Mononuclear cell (primary cell): ENCODE measurements at regions not wholly inside any gene's neighbourhood (a gene's known extent, or its start where the extent isn't known, plus 50 kb on each side); places are given as distances from the start of the nearest gene placed in this dataset.
"Not testable (repeated sequence)": the region's sequence is repeated elsewhere in the genome, so short reads cannot be mapped to it uniquely, and the experiment has no call there.

Experiments used
- H3K27me3 ChIP-seq: 2 replicates; pipeline ENCODE4 v1.6.0; 2011; ENCODE audit warnings: low read length, control low read depth; ENCODE audit not compliant: insufficient read depth
- H3K4me1 ChIP-seq: 2 replicates; pipeline ENCODE4 v1.5.1; 2011; ENCODE audit warnings: mild to moderate bottlenecking, low read length, control low read depth; ENCODE audit not compliant: insufficient read depth
- H3K4me3 ChIP-seq: 2 replicates; pipeline ENCODE4 v1.5.1; 2011; ENCODE audit warnings: mild to moderate bottlenecking, low read length, moderate library complexity
- H3K9me3 ChIP-seq: 2 replicates; pipeline ENCODE4 v1.5.1; 2011; ENCODE audit warnings: low read depth, mild to moderate bottlenecking, control low read depth, low read length

GRCh38 chr1:149635290-149635899, 51.7 kb downstream of the PPIAL4C start:
- not testable (repeated sequence) for H3K4me3 ChIP-seq, H3K4me1 ChIP-seq

GRCh38 chr1:149636286-149637122, 52.9 kb downstream of the PPIAL4C start:
- not testable (repeated sequence) for H3K9me3 ChIP-seq, H3K27me3 ChIP-seq, H3K4me1 ChIP-seq
- H3K4me3 ChIP-seq: peak overlapping the region; percentile 50

More at GRCh38 chr1:149635290-149635899, 51.7 kb downstream of the PPIAL4C start:
- H3K9me3 ChIP-seq, H3K27me3 ChIP-seq: not testable (repeated sequence)

- H3K27me3 ChIP-seq, H3K9me3 ChIP-seq, H3K4me1 ChIP-seq, H3K4me3 ChIP-seq: not testable (repeated sequence)
Observed at GRCh38 chr1:149638481-149638880, 54.8 kb downstream of the PPIAL4C start.

- H3K27me3 ChIP-seq, H3K4me3 ChIP-seq, H3K9me3 ChIP-seq, H3K4me1 ChIP-seq: not testable (repeated sequence)
Observed at GRCh38 chr1:149638901-149639658, 55.4 kb downstream of the PPIAL4C start.

- H3K4me1 ChIP-seq, H3K9me3 ChIP-seq, H3K4me3 ChIP-seq, H3K27me3 ChIP-seq: not testable (repeated sequence)
Observed at GRCh38 chr1:149641179-149641578, 57.5 kb downstream of the PPIAL4C start.

- H3K9me3 ChIP-seq, H3K27me3 ChIP-seq, H3K4me3 ChIP-seq, H3K4me1 ChIP-seq: not testable (repeated sequence)
Observed at GRCh38 chr1:149644818-149645217, 61.2 kb downstream of the PPIAL4C start.

- H3K4me1 ChIP-seq, H3K9me3 ChIP-seq, H3K27me3 ChIP-seq: not testable (repeated sequence)
- peak overlapping the region; percentile 36 for H3K4me3 ChIP-seq
Observed at GRCh38 chr1:149646360-149647017, 62.8 kb downstream of the PPIAL4C start.

DNA sequence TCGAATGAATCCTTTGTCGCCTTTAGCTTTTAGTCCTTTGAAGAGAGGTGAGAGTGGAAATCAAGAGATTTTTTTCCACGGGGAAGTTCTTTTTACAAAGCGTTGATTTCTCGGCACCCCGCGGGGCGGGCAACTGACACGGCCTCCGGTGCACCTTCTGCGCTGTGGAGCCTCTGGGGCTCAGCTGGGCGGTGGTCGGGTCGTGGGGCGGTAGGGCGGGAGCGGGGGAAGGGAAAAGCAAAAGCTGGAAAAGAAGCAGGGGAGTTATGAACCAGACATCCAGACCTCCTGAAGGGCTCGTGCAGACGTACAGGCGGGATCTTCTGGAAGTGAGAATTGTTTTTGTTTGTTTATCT, 63.3 kb downstream of the PPIAL4C start:
- H3K4me3 ChIP-seq: peak overlapping the region; percentile 36
- H3K27me3 ChIP-seq, H3K4me1 ChIP-seq, H3K9me3 ChIP-seq: not testable (repeated sequence)

GRCh38 chr1:149657750-149658149, 74.1 kb downstream of the PPIAL4C start:
- not testable (repeated sequence) for H3K9me3 ChIP-seq, H3K4me1 ChIP-seq, H3K27me3 ChIP-seq, H3K4me3 ChIP-seq

DNA sequence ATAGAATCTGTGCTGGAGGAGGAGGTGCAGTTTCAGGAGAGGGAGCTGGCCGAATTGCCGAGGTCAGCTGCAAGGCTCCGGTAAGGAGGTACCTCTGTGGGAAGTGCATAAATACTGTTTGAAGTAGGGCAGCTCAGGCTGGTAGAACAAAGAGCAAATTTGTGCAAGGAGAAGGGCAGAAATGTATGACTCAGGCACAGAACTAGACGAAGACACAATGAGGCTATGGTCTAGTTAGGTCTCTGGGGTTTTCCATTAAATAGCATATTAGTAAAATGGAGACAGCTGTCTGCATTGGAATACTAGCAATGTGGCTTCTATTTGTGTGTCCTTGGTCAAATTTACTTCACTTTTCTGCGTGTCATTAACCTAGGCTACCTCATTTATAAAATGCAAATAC, 74.5 kb downstream of the PPIAL4C start:
- H3K4me1 ChIP-seq, H3K4me3 ChIP-seq, H3K27me3 ChIP-seq, H3K9me3 ChIP-seq: not testable (repeated sequence)

DNA sequence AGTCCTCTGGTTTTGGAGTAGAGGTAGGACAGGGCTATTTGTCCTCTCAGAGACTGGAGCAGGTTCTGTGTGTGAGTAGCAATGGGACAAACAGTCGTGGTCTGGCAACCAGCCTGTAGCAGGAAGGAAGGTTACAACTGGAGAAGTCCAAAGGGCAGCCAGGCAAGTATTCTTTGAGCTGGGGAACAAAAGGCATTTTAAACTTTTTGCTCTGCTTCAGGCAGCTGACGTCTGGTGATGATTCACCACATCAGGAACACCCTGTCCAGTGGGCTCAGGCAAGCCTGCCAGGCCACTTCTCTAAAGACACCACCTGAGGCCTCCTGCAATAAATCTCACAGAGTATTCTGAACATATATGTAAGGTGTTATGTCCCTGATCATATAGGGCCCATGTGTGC, 81.0 kb downstream of the PPIAL4C start:
- H3K4me1 ChIP-seq, H3K4me3 ChIP-seq, H3K9me3 ChIP-seq, H3K27me3 ChIP-seq: not testable (repeated sequence)

DNA sequence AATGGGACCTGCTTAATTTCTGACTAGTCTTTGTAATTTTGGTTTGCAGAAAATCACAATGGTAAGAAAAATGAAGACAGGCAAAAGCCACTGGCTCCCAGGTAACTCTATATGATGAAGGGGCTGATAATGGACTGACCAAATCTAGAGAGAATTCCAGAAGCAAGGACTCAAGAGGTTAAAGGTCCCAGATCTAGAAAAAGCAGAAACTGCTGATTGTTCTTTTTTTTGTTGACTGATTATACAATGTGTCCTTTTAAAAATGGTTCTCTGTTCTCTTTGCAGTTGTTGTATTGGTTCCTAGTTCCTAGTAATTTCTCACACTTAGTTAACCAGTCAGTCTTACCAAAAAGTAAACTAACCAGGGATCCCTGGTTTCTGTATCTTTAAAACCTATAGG, 81.4 kb downstream of the PPIAL4C start:
- not testable (repeated sequence) for H3K4me1 ChIP-seq, H3K4me3 ChIP-seq, H3K27me3 ChIP-seq, H3K9me3 ChIP-seq

DNA sequence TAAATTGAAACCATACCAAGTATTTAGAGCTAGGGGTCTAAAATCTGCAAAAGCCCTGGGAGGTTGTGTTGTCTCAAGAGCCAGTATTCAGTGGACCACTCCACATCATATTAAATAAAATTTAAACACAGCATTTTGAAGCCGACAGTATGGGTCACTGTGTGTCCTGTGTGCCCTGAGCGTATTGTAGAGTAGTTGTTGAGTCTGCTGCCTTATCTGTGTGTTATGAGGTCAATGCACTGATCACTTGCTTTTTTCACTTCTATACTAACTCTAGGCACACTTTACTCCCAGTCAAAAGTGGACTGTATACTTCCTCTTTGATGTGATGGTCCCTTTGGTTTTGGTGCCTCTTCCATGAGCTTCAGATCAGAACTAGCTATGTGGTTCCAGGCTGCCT, 81.9 kb downstream of the PPIAL4C start:
- not testable (repeated sequence) for H3K27me3 ChIP-seq, H3K9me3 ChIP-seq, H3K4me3 ChIP-seq, H3K4me1 ChIP-seq

DNA sequence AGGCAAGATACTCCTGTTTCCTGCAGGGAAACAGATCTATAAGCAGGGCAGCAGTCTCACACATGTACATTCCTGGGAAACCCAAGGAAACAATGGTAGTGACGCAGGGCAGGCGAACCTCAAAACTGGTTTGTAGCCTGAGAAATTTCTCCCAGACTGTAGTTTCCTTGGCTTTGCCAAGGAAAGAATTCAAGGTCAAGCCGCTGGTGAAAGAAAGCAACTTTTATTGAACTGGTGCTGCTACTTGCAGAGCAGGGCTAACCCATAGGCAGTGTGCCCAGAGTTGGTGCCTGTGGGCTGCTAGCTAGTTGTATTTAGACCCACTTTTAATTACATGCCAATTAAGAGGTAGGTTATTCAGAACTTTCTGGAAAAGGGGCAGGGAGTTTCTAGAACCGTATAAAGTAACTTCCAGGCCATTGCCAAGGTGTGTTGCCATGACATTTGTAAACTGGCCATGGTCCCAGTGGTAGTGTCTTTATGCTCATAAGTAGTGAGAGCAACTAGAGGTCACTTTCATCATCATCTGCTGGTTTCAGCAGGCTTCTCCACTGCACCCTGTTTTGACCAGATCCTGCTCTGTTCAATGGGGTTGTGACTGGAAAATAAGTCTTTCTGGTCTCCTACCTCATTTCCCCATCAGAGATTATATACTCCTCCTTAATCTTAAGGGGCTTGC, 89.7 kb downstream of the PPIAL4C start:
- not testable (repeated sequence) for H3K9me3 ChIP-seq, H3K4me1 ChIP-seq, H3K4me3 ChIP-seq, H3K27me3 ChIP-seq

DNA sequence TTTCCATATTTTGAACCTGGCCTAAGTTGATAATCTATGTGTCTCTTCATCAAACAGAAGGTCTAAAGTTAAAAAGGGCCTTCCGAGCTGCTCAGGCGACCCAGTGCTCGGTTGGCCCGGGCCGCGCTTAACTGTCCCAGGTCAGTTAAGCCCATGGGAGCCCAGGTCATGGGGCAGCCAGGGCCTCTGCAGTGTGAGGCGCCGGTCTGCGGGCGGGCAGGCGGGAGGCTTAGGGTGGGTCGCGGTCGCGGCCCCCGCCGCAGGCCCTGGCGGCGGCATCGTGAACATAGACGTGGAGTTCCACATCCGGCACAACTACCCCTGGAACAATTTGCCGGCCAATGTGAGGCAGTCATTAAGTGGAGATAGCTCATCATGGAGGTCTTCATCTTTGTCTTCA, 91.3 kb downstream of the PPIAL4C start:
- not testable (repeated sequence) for H3K27me3 ChIP-seq, H3K9me3 ChIP-seq

More for the DNA sequence above, 91.3 kb downstream of the PPIAL4C start:
- H3K4me3 ChIP-seq, H3K4me1 ChIP-seq: not testable (repeated sequence)
